GM10266 (cell line): ENCODE measurements at regions not wholly inside any gene's neighbourhood (a gene's known extent, or its start where the extent isn't known, plus 50 kb on each side); places are given as distances from the start of the nearest gene placed in this dataset.

Experiments
- DNase-seq: peaks from one replicate; pipeline ENCODE4 v3.0.0; 2012; ENCODE audit errors: extremely low spot score
- TF ChIP-seq, protein P1 (sequence below): IDR thresholded peaks from 2 replicates; pipeline ENCODE4 v1.5.1; 2012; ENCODE audit warnings: mild to moderate bottlenecking, low read depth; ENCODE audit not compliant: control insufficient read depth, insufficient read depth; ENCODE audit errors: missing control alignments

DNA sequence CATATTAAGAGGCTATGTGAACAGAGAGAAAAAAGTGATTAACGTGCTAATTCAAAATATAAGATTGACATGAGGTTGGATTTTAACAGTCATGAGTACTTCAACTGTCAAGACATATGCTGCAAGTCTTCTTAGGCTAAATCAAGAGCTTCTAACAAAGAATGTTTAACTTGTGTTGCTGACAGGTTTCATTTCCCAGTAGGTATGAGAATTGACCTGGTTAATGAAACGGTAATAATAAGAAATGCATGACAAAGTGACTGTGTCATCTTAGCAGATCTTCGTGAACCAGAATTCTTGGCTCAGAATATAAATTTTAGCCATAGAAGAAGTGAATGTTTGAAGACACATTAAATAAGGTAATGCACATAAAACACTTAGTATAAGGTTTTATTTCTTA is 132.6 kb upstream of the PTGFR start:
- no peak for DNase-seq

DNA sequence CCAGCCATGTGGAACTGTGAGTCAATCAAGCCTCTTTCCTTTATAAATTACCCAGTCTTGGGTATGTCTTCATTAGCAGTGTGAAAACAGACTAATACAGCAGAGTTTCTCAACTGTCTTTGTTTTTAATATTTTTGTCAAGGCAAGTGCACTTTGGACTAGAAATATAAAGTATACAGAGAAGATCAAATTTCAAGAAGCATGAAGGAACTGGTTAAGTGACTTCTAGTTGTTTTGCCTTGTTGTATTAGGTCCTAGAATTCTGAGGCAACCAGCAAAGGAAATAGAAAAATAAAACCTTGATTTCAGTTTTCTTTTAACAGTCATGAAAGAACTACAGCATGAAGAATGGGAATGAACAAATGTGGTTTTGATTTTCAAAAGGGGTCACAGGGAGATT is 131.1 kb upstream of the PTGFR start:
- TF ChIP-seq, protein P1, sequence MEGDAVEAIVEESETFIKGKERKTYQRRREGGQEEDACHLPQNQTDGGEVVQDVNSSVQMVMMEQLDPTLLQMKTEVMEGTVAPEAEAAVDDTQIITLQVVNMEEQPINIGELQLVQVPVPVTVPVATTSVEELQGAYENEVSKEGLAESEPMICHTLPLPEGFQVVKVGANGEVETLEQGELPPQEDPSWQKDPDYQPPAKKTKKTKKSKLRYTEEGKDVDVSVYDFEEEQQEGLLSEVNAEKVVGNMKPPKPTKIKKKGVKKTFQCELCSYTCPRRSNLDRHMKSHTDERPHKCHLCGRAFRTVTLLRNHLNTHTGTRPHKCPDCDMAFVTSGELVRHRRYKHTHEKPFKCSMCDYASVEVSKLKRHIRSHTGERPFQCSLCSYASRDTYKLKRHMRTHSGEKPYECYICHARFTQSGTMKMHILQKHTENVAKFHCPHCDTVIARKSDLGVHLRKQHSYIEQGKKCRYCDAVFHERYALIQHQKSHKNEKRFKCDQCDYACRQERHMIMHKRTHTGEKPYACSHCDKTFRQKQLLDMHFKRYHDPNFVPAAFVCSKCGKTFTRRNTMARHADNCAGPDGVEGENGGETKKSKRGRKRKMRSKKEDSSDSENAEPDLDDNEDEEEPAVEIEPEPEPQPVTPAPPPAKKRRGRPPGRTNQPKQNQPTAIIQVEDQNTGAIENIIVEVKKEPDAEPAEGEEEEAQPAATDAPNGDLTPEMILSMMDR, result no peak
- DNase-seq, result no peak

More for the DNA sequence above, 132.6 kb upstream of the PTGFR start:
- TF ChIP-seq, protein P1, result no peak

GRCh38 chr1:78360584-78360983 is 130.2 kb upstream of the PTGFR start:
- no peak for DNase-seq
- TF ChIP-seq, protein P1, result no peak

DNA sequence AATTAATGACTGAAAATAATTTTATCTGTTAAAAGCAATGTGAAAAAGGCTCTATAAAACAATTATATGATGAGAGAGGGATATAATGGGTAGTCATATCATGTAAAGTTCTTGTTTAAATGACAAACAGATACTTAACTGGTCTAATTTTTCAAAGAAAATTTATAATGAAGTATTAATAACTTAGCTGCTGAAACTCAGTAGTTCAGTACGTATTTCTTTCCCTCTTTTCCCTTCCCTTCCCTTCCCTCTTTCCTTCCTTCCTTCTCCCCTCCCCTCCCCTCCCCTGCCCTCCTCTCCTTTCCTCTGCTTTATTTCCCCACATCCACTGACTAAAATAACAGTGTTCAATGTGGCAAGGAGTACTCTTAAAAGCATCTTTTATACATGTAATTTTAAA is 123.1 kb upstream of the PTGFR start:
- TF ChIP-seq, protein P1, result no peak
- DNase-seq, result no peak

DNA sequence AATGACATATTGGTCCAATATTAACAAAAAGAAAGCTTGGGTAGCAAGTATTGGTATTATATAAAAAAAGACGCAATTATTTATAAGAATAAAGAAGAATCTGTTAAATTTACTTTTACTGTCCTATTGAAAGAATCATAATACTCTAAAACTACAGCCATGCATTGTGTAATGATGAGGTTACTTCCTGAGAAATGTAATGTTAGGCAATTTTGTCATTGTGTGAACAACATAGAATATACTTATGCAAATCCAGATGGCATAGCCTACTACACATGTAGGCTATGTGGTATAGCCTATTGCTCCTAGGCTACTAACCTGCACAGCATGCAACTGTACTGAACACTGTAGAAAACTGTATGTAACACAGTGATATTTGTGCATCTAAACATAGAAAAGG is 121.2 kb upstream of the PTGFR start:
- DNase-seq, result no peak
- TF ChIP-seq, protein P1, result no peak

DNA sequence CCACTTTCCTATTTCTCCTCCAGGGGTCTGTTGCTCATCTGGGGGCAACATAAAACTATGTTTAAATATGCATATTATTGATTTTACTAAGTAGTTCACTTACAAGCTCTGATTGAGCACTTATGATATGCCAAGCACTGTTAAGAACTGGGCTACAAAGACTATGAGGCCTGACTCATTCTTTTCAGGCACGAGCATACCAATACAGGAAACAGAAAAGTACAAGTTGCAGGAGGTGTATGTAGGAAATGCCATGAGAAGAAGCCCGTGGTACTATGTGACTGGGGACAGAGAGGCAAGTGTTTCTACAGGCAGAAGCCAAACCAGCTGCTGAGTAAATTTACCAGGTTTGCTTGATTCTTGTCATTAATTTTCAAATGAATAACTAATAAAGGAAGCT is 120.4 kb upstream of the PTGFR start:
- DNase-seq, result no peak
- TF ChIP-seq, protein P1, result no peak

GRCh38 chr1:78370779-78371482 is 119.8 kb upstream of the PTGFR start:
- DNase-seq, result no peak
- TF ChIP-seq, protein P1, result no peak
